ENCODE measurements at regions not wholly inside any gene's neighbourhood (a gene's known extent, or its start where the extent isn't known, plus 50 kb on each side); places are given as distances from the start of the nearest gene placed in this dataset.

DNA sequence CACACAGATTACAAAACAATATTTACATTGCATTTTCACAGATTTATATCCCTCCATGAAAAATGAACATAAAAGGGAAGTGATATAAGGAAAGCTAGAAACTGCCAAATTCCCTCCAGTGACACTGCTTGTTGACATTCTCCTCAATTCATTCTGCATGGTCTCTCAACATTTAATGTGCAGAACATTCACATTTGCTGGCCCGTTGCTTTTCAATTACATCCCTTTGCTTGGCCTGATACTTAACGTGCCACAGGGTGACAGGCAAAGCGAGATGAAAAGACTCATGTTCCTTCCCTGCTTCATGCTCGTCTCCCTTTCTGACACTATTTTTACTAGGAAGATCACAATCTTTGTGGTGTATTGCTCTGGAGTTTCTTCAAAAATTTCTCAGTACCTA lies 1019.7 kb upstream of the LRRN3 start:
- TF ChIP-seq, protein P1, sequence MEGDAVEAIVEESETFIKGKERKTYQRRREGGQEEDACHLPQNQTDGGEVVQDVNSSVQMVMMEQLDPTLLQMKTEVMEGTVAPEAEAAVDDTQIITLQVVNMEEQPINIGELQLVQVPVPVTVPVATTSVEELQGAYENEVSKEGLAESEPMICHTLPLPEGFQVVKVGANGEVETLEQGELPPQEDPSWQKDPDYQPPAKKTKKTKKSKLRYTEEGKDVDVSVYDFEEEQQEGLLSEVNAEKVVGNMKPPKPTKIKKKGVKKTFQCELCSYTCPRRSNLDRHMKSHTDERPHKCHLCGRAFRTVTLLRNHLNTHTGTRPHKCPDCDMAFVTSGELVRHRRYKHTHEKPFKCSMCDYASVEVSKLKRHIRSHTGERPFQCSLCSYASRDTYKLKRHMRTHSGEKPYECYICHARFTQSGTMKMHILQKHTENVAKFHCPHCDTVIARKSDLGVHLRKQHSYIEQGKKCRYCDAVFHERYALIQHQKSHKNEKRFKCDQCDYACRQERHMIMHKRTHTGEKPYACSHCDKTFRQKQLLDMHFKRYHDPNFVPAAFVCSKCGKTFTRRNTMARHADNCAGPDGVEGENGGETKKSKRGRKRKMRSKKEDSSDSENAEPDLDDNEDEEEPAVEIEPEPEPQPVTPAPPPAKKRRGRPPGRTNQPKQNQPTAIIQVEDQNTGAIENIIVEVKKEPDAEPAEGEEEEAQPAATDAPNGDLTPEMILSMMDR (IDR thresholded peaks at IDR 0.05; ENCODE audit: low read length), result no peak
- no peak for TF ChIP-seq EZH2 (optimal IDR thresholded peaks at IDR 0.05; ENCODE audit: low read depth, low read length)

All from MM.1S (cell line).